GM21576 (cell line): ENCODE measurements at regions not wholly inside any gene's neighbourhood (a gene's known extent, or its start where the extent isn't known, plus 50 kb on each side); places are given as distances from the start of the nearest gene placed in this dataset.

ENCODE experiments used
- ATAC-seq: cut with Tn5 transposase; IDR thresholded peaks from one replicate; pipeline ENCODE4 v1.9.1; 2021; ENCODE audit warnings: mild to moderate bottlenecking, moderate library complexity; ENCODE audit not compliant: unreplicated experiment

GRCh38 chr4:136328131-136328530 is 1204.2 kb downstream of the PCDH18 start:
- no peak for ATAC-seq

- ATAC-seq = no peak
Observed at GRCh38 chr4:136320465-136320813, 1211.9 kb downstream of the PCDH18 start.

- ATAC-seq = no peak
Observed at GRCh38 chr4:136319789-136320464, 1212.4 kb downstream of the PCDH18 start.

GRCh38 chr4:136316961-136317360 is 1215.3 kb downstream of the PCDH18 start:
- no peak for ATAC-seq

- no peak for ATAC-seq
Observed at GRCh38 chr4:136314686-136315085, 1217.6 kb downstream of the PCDH18 start.

- no peak for ATAC-seq
Observed at GRCh38 chr4:136311774-136312173, 1220.5 kb downstream of the PCDH18 start.

GRCh38 chr4:136307765-136308164 is 1224.5 kb downstream of the PCDH18 start:
- no peak for ATAC-seq

- no peak for ATAC-seq
Observed at GRCh38 chr4:136306361-136306760, 1225.9 kb downstream of the PCDH18 start.

- ATAC-seq = no peak
Observed at GRCh38 chr4:136302566-136302965, 1229.7 kb downstream of the PCDH18 start.

- no peak for ATAC-seq
Observed at GRCh38 chr4:136301749-136302495, 1230.4 kb downstream of the PCDH18 start.

- ATAC-seq = no peak
Observed at GRCh38 chr4:136283977-136284376, 1248.3 kb downstream of the PCDH18 start.

GRCh38 chr4:136281889-136282288 is 1250.4 kb downstream of the PCDH18 start:
- ATAC-seq = no peak

- no peak for ATAC-seq
Observed at GRCh38 chr4:136281307-136281706, 1251.0 kb downstream of the PCDH18 start.

GRCh38 chr4:136277741-136278140 is 1254.6 kb downstream of the PCDH18 start:
- no peak for ATAC-seq

GRCh38 chr4:136246876-136247275 is 1285.4 kb downstream of the PCDH18 start:
- no peak for ATAC-seq

- ATAC-seq = no peak
Observed at GRCh38 chr4:136241221-136241986, 1290.9 kb downstream of the PCDH18 start.

- no peak for ATAC-seq
Observed at GRCh38 chr4:136227315-136227714, 1305.0 kb downstream of the PCDH18 start.

GRCh38 chr4:136219592-136220125 is 1312.6 kb downstream of the PCDH18 start:
- ATAC-seq = no peak

GRCh38 chr4:136203199-136203598 is 1329.1 kb downstream of the PCDH18 start:
- ATAC-seq = no peak

GRCh38 chr4:136198358-136198757 is 1333.9 kb downstream of the PCDH18 start:
- no peak for ATAC-seq

- ATAC-seq = no peak
Observed at GRCh38 chr4:136194962-136195361, 1337.3 kb downstream of the PCDH18 start.

- no peak for ATAC-seq
Observed at GRCh38 chr4:136186650-136187049, 1345.6 kb downstream of the PCDH18 start.
